SU-DHL-6 (cell line): ENCODE measurements at regions not wholly inside any gene's neighbourhood (a gene's known extent, or its start where the extent isn't known, plus 50 kb on each side); places are given as distances from the start of the nearest gene placed in this dataset.

Experiments
- EZH2phosphoT487 ChIP-seq: fragments of 200-600 bp; sonication (generic), shearing (Covaris generic); conservative IDR thresholded peaks from 2 replicates; pipeline ENCODE4 v1.6.1; 2018; ENCODE audit warnings: mild to moderate bottlenecking, antibody characterized with exemption, low read length, moderate library complexity, mixed read lengths
- TF ChIP-seq, protein P1 (sequence below): fragments of 200-600 bp; sonication (generic); IDR thresholded peaks from one replicate; pipeline ENCODE4 v1.5.1; 2017; ENCODE audit warnings: antibody characterized with exemption, mild to moderate bottlenecking, low read length, moderate library complexity; ENCODE audit not compliant: insufficient read depth, poor library complexity, severe bottlenecking

DNA sequence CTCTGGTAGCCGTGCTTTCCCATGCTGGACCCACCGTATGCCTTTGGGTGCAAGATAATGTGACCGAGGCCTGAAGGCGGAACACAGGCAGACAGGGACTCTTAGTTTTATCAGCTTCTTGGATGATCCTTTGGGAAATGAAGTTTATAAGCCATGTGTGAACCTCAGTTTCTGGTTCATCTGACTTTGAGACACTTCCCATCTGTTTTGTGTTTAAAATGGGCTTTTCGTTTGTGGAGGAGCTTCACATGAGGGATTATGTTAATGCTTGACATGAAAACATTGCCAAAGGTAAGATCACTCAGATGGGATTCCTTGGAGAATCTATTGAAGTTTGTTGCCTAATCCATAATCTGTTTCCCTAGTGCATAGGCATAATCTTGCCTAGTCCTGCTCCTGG, 249.8 kb upstream of the LYZL1 start:
- TF ChIP-seq, protein P1, sequence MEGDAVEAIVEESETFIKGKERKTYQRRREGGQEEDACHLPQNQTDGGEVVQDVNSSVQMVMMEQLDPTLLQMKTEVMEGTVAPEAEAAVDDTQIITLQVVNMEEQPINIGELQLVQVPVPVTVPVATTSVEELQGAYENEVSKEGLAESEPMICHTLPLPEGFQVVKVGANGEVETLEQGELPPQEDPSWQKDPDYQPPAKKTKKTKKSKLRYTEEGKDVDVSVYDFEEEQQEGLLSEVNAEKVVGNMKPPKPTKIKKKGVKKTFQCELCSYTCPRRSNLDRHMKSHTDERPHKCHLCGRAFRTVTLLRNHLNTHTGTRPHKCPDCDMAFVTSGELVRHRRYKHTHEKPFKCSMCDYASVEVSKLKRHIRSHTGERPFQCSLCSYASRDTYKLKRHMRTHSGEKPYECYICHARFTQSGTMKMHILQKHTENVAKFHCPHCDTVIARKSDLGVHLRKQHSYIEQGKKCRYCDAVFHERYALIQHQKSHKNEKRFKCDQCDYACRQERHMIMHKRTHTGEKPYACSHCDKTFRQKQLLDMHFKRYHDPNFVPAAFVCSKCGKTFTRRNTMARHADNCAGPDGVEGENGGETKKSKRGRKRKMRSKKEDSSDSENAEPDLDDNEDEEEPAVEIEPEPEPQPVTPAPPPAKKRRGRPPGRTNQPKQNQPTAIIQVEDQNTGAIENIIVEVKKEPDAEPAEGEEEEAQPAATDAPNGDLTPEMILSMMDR, result no peak
- no peak for TF ChIP-seq EZH2phosphoT487
